Esophagus muscularis mucosa (tissue), 4 donors: ENCODE measurements at regions not wholly inside any gene's neighbourhood (a gene's known extent, or its start where the extent isn't known, plus 50 kb on each side); places are given as distances from the start of the nearest gene placed in this dataset.

Source experiments
- DNase-seq: peaks from one replicate; pipeline ENCODE4 v3.0.0-alpha.2; 2017; ENCODE audit errors: extremely low spot score
- H3K27ac ChIP-seq, 4 donors: fragments of 200-600 bp; sonication (generic); replicated peaks in 1 of 4; 1 replicate in 3 of 4; 2 replicates in 1 of 4; pipeline ENCODE4 v1.5.1; 2016 to 2019; ENCODE audit warnings: mild to moderate bottlenecking in 1 of 4
- H3K27me3 ChIP-seq, 4 donors: fragments of 200-600 bp; sonication (generic); one replicate each; pipeline versions ENCODE4 v1.5.1 to v1.6.0; 2016 to 2019
- H3K36me3 ChIP-seq, 4 donors: fragments of 200-600 bp; sonication (generic); one replicate each; pipeline ENCODE4 v1.5.1; 2016 to 2019
- H3K4me1 ChIP-seq, 4 donors: fragments of 200-600 bp; sonication (generic); one replicate each; pipeline ENCODE4 v1.5.1; 2016 to 2019
- H3K4me3 ChIP-seq, 4 donors: fragments of 200-600 bp; sonication (generic); 1 replicate in 2 of 4; 2 replicates in 2 of 4; pipeline ENCODE4 v1.5.1; 2016 to 2019; ENCODE audit warnings: mild to moderate bottlenecking in 4 of 4, moderate library complexity in 1 of 4
- H3K9me3 ChIP-seq, 4 donors: fragments of 200-600 bp; sonication (generic); 1 replicate in 3 of 4; 2 replicates in 1 of 4; pipeline ENCODE4 v1.5.1; 2016 to 2019
- EP300 ChIP-seq: sonication (generic); formaldehyde crosslinking; IDR thresholded peaks from one replicate; pipeline ENCODE4 v1.6.1; 2017; ENCODE audit warnings: antibody characterized with exemption
- POLR2A ChIP-seq: fragments of 450-650 bp; IDR thresholded peaks from one replicate; pipeline ENCODE4 v1.6.1; 2017; ENCODE audit warnings: antibody characterized with exemption, moderate library complexity, mild to moderate bottlenecking, low read depth
- POLR2AphosphoS5 ChIP-seq, 2 donors: sonication (generic); formaldehyde crosslinking; IDR thresholded peaks; one replicate each; pipeline ENCODE4 v1.6.1; 2017; ENCODE audit warnings: antibody characterized with exemption in 2 of 2
- WGBS: methylation state at CpG from one replicate; pipeline ENCODE4 v1.1.5; 2018; 5-methylcytosine and 5-hydroxymethylcytosine counted together
- intact Hi-C: fragments of 100-400 bp; cut with DNase I; formaldehyde crosslinking; loops from one replicate; pipeline ENCODE4 v1.15.1; 2023
- TF ChIP-seq, protein P1 (sequence below), 3 experiments: fragments of 200-600 bp in 2 of 3; fragments of 450-650 bp in 1 of 3; sonication (generic) in 2 of 3; IDR thresholded peaks; one replicate each; pipeline ENCODE4 v1.5.1; 2017 to 2019; ENCODE audit warnings: antibody characterized with exemption in 3 of 3, mild to moderate bottlenecking in 2 of 3, moderate library complexity in 1 of 3

DNA sequence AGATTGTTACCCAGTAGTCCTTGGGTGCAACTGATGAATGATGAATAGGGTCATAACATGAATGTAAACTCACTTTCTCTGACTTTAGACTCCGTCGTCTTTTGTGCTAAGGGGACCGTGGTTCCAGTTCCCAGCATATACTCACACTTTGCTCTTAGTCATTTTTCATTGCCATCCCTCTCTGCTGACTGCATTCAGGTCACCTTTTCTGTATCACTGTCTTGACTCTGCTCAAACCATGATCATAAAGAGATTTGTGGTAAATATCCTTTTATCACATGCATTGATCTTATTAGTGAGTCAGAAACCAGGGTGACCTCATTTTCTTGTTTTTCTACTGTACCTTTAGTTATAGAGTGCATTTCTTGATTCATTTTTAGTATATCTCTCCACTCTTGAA, 141.1 kb upstream of the AGR3 start:
- intact Hi-C loops: no loop called here
- H3K27me3 ChIP-seq: no peaks in the 10 kb centered on the region
- peaks cover 0 to 3% (median 0%) of the 10 kb centered on the region in 4 donors for H3K9me3 ChIP-seq
- TF ChIP-seq POLR2AphosphoS5 (IDR thresholded peaks at IDR 0.05) (no peak), POLR2A (no peak), EP300 (no peak)
- TF ChIP-seq, protein P1, sequence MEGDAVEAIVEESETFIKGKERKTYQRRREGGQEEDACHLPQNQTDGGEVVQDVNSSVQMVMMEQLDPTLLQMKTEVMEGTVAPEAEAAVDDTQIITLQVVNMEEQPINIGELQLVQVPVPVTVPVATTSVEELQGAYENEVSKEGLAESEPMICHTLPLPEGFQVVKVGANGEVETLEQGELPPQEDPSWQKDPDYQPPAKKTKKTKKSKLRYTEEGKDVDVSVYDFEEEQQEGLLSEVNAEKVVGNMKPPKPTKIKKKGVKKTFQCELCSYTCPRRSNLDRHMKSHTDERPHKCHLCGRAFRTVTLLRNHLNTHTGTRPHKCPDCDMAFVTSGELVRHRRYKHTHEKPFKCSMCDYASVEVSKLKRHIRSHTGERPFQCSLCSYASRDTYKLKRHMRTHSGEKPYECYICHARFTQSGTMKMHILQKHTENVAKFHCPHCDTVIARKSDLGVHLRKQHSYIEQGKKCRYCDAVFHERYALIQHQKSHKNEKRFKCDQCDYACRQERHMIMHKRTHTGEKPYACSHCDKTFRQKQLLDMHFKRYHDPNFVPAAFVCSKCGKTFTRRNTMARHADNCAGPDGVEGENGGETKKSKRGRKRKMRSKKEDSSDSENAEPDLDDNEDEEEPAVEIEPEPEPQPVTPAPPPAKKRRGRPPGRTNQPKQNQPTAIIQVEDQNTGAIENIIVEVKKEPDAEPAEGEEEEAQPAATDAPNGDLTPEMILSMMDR (IDR thresholded peaks at IDR 0.05): no peak
- DNase-seq: no peak
- 87% methylated on average over 3 of the region's 3 CpGs for WGBS
- H3K36me3 ChIP-seq: no peaks in the 10 kb centered on the region
- no peak overlapping the region for H3K27ac ChIP-seq
- H3K4me1 ChIP-seq: no peaks in the 10 kb centered on the region
- H3K4me3 ChIP-seq: no peak overlapping the region

- intact Hi-C loops: no loop called here
- 98% methylated on average over 3 of the region's 3 CpGs for WGBS
- no peak for DNase-seq
- Histone ChIP-seq H3K4me1 (no peaks in the 10 kb centered on the region), H3K27ac (no peak overlapping the region), H3K36me3 (no peaks in the 10 kb centered on the region), H3K4me3 (no peak overlapping the region), H3K9me3 (peaks cover 0 to 7% (median 0%) of the 10 kb centered on the region in 4 donors), H3K27me3 (no peaks in the 10 kb centered on the region)
- TF ChIP-seq, protein P1 (IDR thresholded peaks at IDR 0.05): no peak
- TF ChIP-seq POLR2A (no peak), EP300 (no peak), POLR2AphosphoS5 (IDR thresholded peaks at IDR 0.05) (no peak)
Measured at GRCh38 chr7:17026269-17026668, 144.5 kb upstream of the AGR3 start.

GRCh38 chr7:17027143-17027788, 145.5 kb upstream of the AGR3 start:
- intact Hi-C loops: no loop called here
- TF ChIP-seq POLR2A (no peak), POLR2AphosphoS5 (IDR thresholded peaks at IDR 0.05) (no peak), EP300 (no peak)
- TF ChIP-seq, protein P1 (IDR thresholded peaks at IDR 0.05): no peak
- Histone ChIP-seq H3K9me3 (peaks cover 0 to 7% (median 0%) of the 10 kb centered on the region in 4 donors), H3K36me3 (no peaks in the 10 kb centered on the region), H3K27me3 (no peaks in the 10 kb centered on the region), H3K27ac (peak overlapping the region in 1 of 4 donors; percentile 3), H3K4me3 (no peak overlapping the region), H3K4me1 (no peaks in the 10 kb centered on the region)
- 76% methylated on average over 4 of the region's 4 CpGs for WGBS
- DNase-seq: no peak

DNA sequence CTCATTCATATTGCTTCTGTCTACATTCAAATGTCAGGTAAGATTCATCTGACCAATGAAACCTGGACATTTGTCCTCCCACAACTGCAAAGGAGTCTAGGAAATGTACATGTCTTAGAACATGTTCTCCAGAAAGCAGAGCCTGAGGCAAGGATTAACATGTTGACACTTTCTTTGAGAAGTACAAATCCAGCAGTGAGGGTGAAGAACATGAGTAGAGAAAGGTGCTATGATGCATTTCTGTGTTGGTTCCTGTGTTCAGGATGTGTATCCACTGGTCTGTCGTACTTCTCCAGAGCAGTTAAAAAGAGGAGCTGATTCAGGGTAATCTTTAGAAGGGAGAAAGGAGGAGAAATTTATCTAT, 146.0 kb upstream of the AGR3 start:
- DNase-seq: no peak
- Histone ChIP-seq H3K27me3 (no peaks in the 10 kb centered on the region), H3K9me3 (peaks cover 0 to 7% (median 0%) of the 10 kb centered on the region in 4 donors), H3K27ac (peak overlapping the region in 1 of 4 donors; percentile 3), H3K4me1 (no peaks in the 10 kb centered on the region), H3K36me3 (no peaks in the 10 kb centered on the region), H3K4me3 (no peak overlapping the region)
- WGBS: 81% methylated on average over 1 of the region's 1 CpG
- TF ChIP-seq, protein P1 (IDR thresholded peaks at IDR 0.05): no peak
- TF ChIP-seq EP300 (no peak), POLR2AphosphoS5 (IDR thresholded peaks at IDR 0.05) (no peak), POLR2A (no peak)
- intact Hi-C loops: no loop called here

DNA sequence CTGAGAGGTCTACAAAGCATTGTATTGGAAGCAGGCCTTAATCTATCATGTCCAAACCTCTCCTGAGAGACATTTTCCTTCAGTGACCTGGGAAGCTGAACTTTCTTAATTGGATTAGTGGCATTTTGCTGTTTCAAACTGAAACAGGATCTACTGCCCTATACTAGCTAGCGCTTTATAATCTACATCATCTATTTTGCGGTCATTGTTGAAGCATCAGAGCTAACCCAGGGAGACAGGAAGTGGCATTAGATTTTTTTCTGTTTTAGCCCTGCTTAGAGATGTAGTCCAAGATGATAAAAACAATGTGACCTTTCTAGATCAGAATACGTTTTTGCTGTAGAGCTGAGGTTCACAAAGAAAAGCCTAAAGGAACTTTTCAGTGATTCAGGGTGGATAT, 147.4 kb upstream of the AGR3 start:
- peaks cover 0 to 7% (median 0%) of the 10 kb centered on the region in 4 donors for H3K9me3 ChIP-seq
- no peaks in the 10 kb centered on the region for H3K27me3 ChIP-seq
- no peak overlapping the region for H3K4me3 ChIP-seq
- 78% methylated on average over 3 of the region's 3 CpGs for WGBS
- TF ChIP-seq EP300 (no peak), POLR2A (no peak), POLR2AphosphoS5 (IDR thresholded peaks at IDR 0.05) (no peak)
- TF ChIP-seq, protein P1 (IDR thresholded peaks at IDR 0.05): no peak
- intact Hi-C loops: no loop called here
- no peak for DNase-seq
- no peaks in the 10 kb centered on the region for H3K36me3 ChIP-seq
- H3K27ac ChIP-seq: no peak overlapping the region
- H3K4me1 ChIP-seq: no peaks in the 10 kb centered on the region
